Tibial nerve (tissue), 3 donors: ENCODE measurements at regions not wholly inside any gene's neighbourhood (a gene's known extent, or its start where the extent isn't known, plus 50 kb on each side); places are given as distances from the start of the nearest gene placed in this dataset.

ENCODE experiments used
- CTCF ChIP-seq, 5 experiments: fragments of 200-600 bp in 3 of 5; fragments of 450-650 bp in 2 of 5; sonication (generic) in 3 of 5; IDR thresholded peaks; one replicate each; pipeline ENCODE4 v1.5.1; 2016 to 2019; ENCODE audit warnings: antibody characterized with exemption in 5 of 5, mild to moderate bottlenecking in 3 of 5, moderate library complexity in 2 of 5
- POLR2A ChIP-seq, 2 donors: fragments of 450-650 bp; IDR thresholded peaks; one replicate each; pipeline ENCODE4 v1.6.1; 2017; ENCODE audit warnings: antibody characterized with exemption in 2 of 2, mild to moderate bottlenecking in 2 of 2, moderate library complexity in 2 of 2

GRCh38 chr3:194977356-194977755 is 291.7 kb downstream of the FAM43A start:
- no peak for TF ChIP-seq POLR2A (IDR thresholded peaks at IDR 0.05)
- no peak for TF ChIP-seq CTCF (IDR thresholded peaks at IDR 0.05)
